Fibroblast of lung (primary cell): ENCODE measurements at regions not wholly inside any gene's neighbourhood (a gene's known extent, or its start where the extent isn't known, plus 50 kb on each side); places are given as distances from the start of the nearest gene placed in this dataset.
"Not testable (repeated sequence)": the region's sequence is repeated elsewhere in the genome, so short reads cannot be mapped to it uniquely, and the experiment has no call there.

Source experiments
- DNase-seq, 2 donors: peaks; one replicate each; pipeline versions ENCODE4 v3.0.0 to v3.0.0-alpha.2; 2010; ENCODE audit warnings: low read depth in 2 of 2
- H2AFZ ChIP-seq: 2 replicates; pipeline ENCODE4 v1.5.1; 2012; ENCODE audit warnings: low read length, control low read depth, inconsistent platforms
- H3K27ac ChIP-seq: 2 replicates; pipeline ENCODE4 v1.5.1; 2011; ENCODE audit warnings: low read length, control low read depth; ENCODE audit not compliant: insufficient read depth
- H3K27me3 ChIP-seq: 2 replicates; pipeline ENCODE4 v1.5.1; 2011; ENCODE audit warnings: mild to moderate bottlenecking, low read length; ENCODE audit not compliant: control insufficient read depth, insufficient read depth
- H3K36me3 ChIP-seq: 2 replicates; pipeline ENCODE4 v1.5.1; 2011; ENCODE audit warnings: low read length; ENCODE audit not compliant: control insufficient read depth, insufficient read depth
- H3K4me1 ChIP-seq: 2 replicates; pipeline ENCODE4 v1.5.1; 2011; ENCODE audit warnings: low read length; ENCODE audit not compliant: control insufficient read depth, insufficient read depth; ENCODE audit errors: extremely low read depth
- H3K4me2 ChIP-seq: 2 replicates; pipeline ENCODE4 v1.5.1; 2011; ENCODE audit warnings: low read length, control low read depth; ENCODE audit not compliant: insufficient read depth; ENCODE audit errors: extremely low read depth
- H3K4me3 ChIP-seq, 4 experiments: fragments of 200-600 bp in 1 of 4; sonication (generic) in 1 of 4; replicated peaks in 1 of 4; 2 replicates each; pipeline ENCODE4 v1.5.1; 2011 to 2016; ENCODE audit warnings: low read length in 4 of 4, low read depth in 3 of 4, mild to moderate bottlenecking in 3 of 4, control low read depth in 2 of 4, inconsistent platforms in 1 of 4, mixed read lengths in 1 of 4; ENCODE audit not compliant: insufficient read depth in 1 of 4; ENCODE audit errors: control extremely low read depth in 1 of 4
- H3K79me2 ChIP-seq: 2 replicates; pipeline ENCODE4 v1.5.1; 2012; ENCODE audit warnings: mild to moderate bottlenecking, low read length, inconsistent platforms; ENCODE audit not compliant: control insufficient read depth, insufficient read depth
- H3K9ac ChIP-seq: 2 replicates; pipeline ENCODE4 v1.5.1; 2011; ENCODE audit warnings: mild to moderate bottlenecking, low read length, control low read depth; ENCODE audit not compliant: insufficient read depth
- H3K9me3 ChIP-seq: 2 replicates; pipeline ENCODE4 v1.5.1; 2012; ENCODE audit warnings: low read depth, low read length; ENCODE audit not compliant: control insufficient read depth, insufficient read depth
- H4K20me1 ChIP-seq: 2 replicates; pipeline ENCODE4 v1.5.1; 2011; ENCODE audit warnings: low read length; ENCODE audit not compliant: control insufficient read depth, insufficient read depth; ENCODE audit errors: extremely low read depth
- CTCF ChIP-seq, 2 donors: IDR thresholded peaks in 1 of 2; conservative IDR thresholded peaks in 1 of 2; 1 replicate in 1 of 2; 2 replicates in 1 of 2; pipeline ENCODE4 v1.5.1; 2011 to 2012; ENCODE audit warnings: low read length in 2 of 2, control low read depth in 1 of 2, inconsistent platforms in 1 of 2, low read depth in 1 of 2, mild to moderate bottlenecking in 1 of 2
- EZH2 ChIP-seq: IDR thresholded peaks from 2 replicates; pipeline ENCODE4 v1.5.1; 2012; ENCODE audit warnings: low read length, control low read depth, mild to moderate bottlenecking; ENCODE audit errors: missing control alignments

- no peak overlapping the region for H3K4me2 ChIP-seq
Measured at GRCh38 chr13:62377838-62378237, 962.2 kb upstream of the PCDH20 start.

GRCh38 chr13:62375653-62376052 lies 960.0 kb upstream of the PCDH20 start:
- Histone ChIP-seq H4K20me1 (no peaks in the 10 kb centered on the region), H3K27ac (no peak overlapping the region), H3K79me2 (no peaks in the 10 kb centered on the region), H3K9me3 (no peaks in the 10 kb centered on the region), H3K27me3 (no peaks in the 10 kb centered on the region), H3K36me3 (no peaks in the 10 kb centered on the region), H3K4me3 (no peak overlapping the region), H3K4me2 (no peak overlapping the region), H3K9ac (no peak overlapping the region), H3K4me1 (no peaks in the 10 kb centered on the region), H2AFZ (no peak overlapping the region)
- no peak for TF ChIP-seq CTCF (conservative IDR thresholded peaks at IDR 0.05 in 1 of 2, IDR thresholded peaks at IDR 0.05 in 1 of 2; ENCODE audit: low read depth in 1 of 2, low read length in 2 of 2)
- DNase-seq = no peak

More at GRCh38 chr13:62377838-62378237, 962.2 kb upstream of the PCDH20 start:
- no peaks in the 10 kb centered on the region for H4K20me1 ChIP-seq
- no peaks in the 10 kb centered on the region for H3K27me3 ChIP-seq
- no peaks in the 10 kb centered on the region for H3K4me1 ChIP-seq
- TF ChIP-seq EZH2 = no peak
- TF ChIP-seq CTCF (conservative IDR thresholded peaks at IDR 0.05 in 1 of 2, IDR thresholded peaks at IDR 0.05 in 1 of 2; ENCODE audit: low read depth in 1 of 2, low read length in 2 of 2) = no peak
- no peak overlapping the region for H3K4me3 ChIP-seq
- H3K79me2 ChIP-seq = no peaks in the 10 kb centered on the region
- no peak overlapping the region for H2AFZ ChIP-seq
- H3K9me3 ChIP-seq = no peaks in the 10 kb centered on the region
- no peak overlapping the region for H3K9ac ChIP-seq
- H3K36me3 ChIP-seq = no peaks in the 10 kb centered on the region
- DNase-seq = no peak
- H3K27ac ChIP-seq = no peak overlapping the region

- Histone ChIP-seq H3K27ac (no peak overlapping the region), H3K4me2 (no peak overlapping the region), H3K4me3 (no peak overlapping the region), H3K4me1 (no peaks in the 10 kb centered on the region), H3K9ac (no peak overlapping the region), H3K36me3 (no peaks in the 10 kb centered on the region), H3K9me3 (no peaks in the 10 kb centered on the region), H4K20me1 (no peaks in the 10 kb centered on the region), H2AFZ (no peak overlapping the region), H3K79me2 (no peaks in the 10 kb centered on the region), H3K27me3 (no peaks in the 10 kb centered on the region)
- no peak for DNase-seq
- TF ChIP-seq EZH2 (no peak), CTCF (conservative IDR thresholded peaks at IDR 0.05 in 1 of 2, IDR thresholded peaks at IDR 0.05 in 1 of 2; ENCODE audit: low read depth in 1 of 2, low read length in 2 of 2) (no peak)
Measured at GRCh38 chr13:62371737-62372136, 956.1 kb upstream of the PCDH20 start.

GRCh38 chr13:62367971-62368370 lies 952.3 kb upstream of the PCDH20 start:
- not testable (repeated sequence) for DNase-seq, H3K9me3 ChIP-seq, H3K27ac ChIP-seq, H3K27me3 ChIP-seq, H3K79me2 ChIP-seq, H3K4me3 ChIP-seq, H3K4me1 ChIP-seq, H3K4me2 ChIP-seq, H3K36me3 ChIP-seq, H4K20me1 ChIP-seq, H3K9ac ChIP-seq, H2AFZ ChIP-seq
